ENCODE measurements at regions not wholly inside any gene's neighbourhood (a gene's known extent, or its start where the extent isn't known, plus 50 kb on each side); places are given as distances from the start of the nearest gene placed in this dataset.
"Not testable (repeated sequence)": the region's sequence is repeated elsewhere in the genome, so short reads cannot be mapped to it uniquely, and the experiment has no call there.

GRCh38 chr20:30491016-30491415, 766.4 kb upstream of the DEFB115 start:
- Histone ChIP-seq H3K27ac (ENCODE audit: insufficient read depth, low read length) (no peak overlapping the region), H2BK5ac (ENCODE audit: low read depth, low read length, poor library complexity, severe bottlenecking) (no peak overlapping the region), H3K4me1 (ENCODE audit: control insufficient read depth, insufficient read depth, low read length) (no peaks in the 10 kb centered on the region), H2BK20ac (ENCODE audit: low read depth, low read length) (no peak overlapping the region), H2AK5ac (ENCODE audit: low read depth, low read length) (no peak overlapping the region), H3K4ac (ENCODE audit: low read depth, low read length) (no peak overlapping the region), H3K56ac (ENCODE audit: extremely low read depth, insufficient read depth, low read length) (no peak overlapping the region), H2BK120ac (ENCODE audit: low read depth, low read length) (no peak overlapping the region), H4K5ac (ENCODE audit: low read depth, low read length) (no peak overlapping the region), H3K4me2 (ENCODE audit: low read depth, low read length) (no peak overlapping the region), H3K9me3 (ENCODE audit: control insufficient read depth, insufficient read depth, low read length) (peaks cover 18% of the 10 kb centered on the region; the same call in 1 of the 2 replicates), H3K4me3 (ENCODE audit: insufficient read depth, low read depth, low read length) (no peak overlapping the region), H4K20me1 (ENCODE audit: insufficient read depth, low read length) (no peaks in the 10 kb centered on the region), H3K18ac (ENCODE audit: low read depth, low read length) (no peak overlapping the region), H3K27me3 (ENCODE audit: control insufficient read depth, insufficient read depth, low read length) (no peaks in the 10 kb centered on the region), H4K91ac (ENCODE audit: insufficient read depth, low read depth, low read length) (no peak overlapping the region), H2AK9ac (replicated peaks; ENCODE audit: low read depth, low read length, poor library complexity) (no peak overlapping the region), H3K14ac (replicated peaks; ENCODE audit: low read depth, low read length) (no peak overlapping the region), H3K79me1 (ENCODE audit: low read depth in 1 of 2, low read length in 2 of 2) (no peaks in the 10 kb centered on the region), H2BK15ac (ENCODE audit: low read depth, low read length) (no peak overlapping the region), H3K36me3 (ENCODE audit: control insufficient read depth, insufficient read depth, low read length) (no peaks in the 10 kb centered on the region), H3K9me1 (ENCODE audit: insufficient read depth, low read length) (no peaks in the 10 kb centered on the region), H2AFZ (replicated peaks; ENCODE audit: low read length, poor library complexity) (no peak overlapping the region), H3K23ac (ENCODE audit: low read depth, low read length) (no peak overlapping the region), H3K9ac (ENCODE audit: low read depth, low read length) (no peak overlapping the region), H4K8ac (ENCODE audit: low read depth in 2 of 2, low read length in 2 of 2) (no peak overlapping the region)
- CTCF ChIA-PET: no interaction called here
- in situ Hi-C loops (cut with MboI; ENCODE audit: low sequenced_read_pairs): no loop called here
- intact Hi-C loops (cut with micrococcal nuclease): no loop called here
- dilution Hi-C loops (cut with HindIII; ENCODE audit: low sequenced_read_pairs, unreplicated experiment): no loop called here
- DNase-seq: no peak
- TF ChIP-seq RAD21 (IDR thresholded peaks at IDR 0.05; ENCODE audit: low read length) (no peak), SMC3 (IDR thresholded peaks at IDR 0.05; ENCODE audit: low read depth, low read length) (no peak), NFE2L2 (IDR thresholded peaks at IDR 0.05; ENCODE audit: low read depth, low read length) (no peak)
- no TSS peak for BruUV-seq (replicated peaks)
- ATAC-seq (ENCODE audit: low read depth): no peak
- POLR2A ChIA-PET (ENCODE audit: unreplicated experiment): no interaction called here
- no CpG with 5 or more reads among the region's 15 CpGs for WGBS, 2 experiments (ENCODE audit: extremely low coverage in 2 of 2, insufficient read length in 1 of 2)

GRCh38 chr20:30496656-30497055, 760.8 kb upstream of the DEFB115 start:
- DNase-seq; dilution Hi-C loops (cut with HindIII; ENCODE audit: low sequenced_read_pairs, unreplicated experiment); POLR2A ChIA-PET (ENCODE audit: unreplicated experiment); ATAC-seq (ENCODE audit: low read depth); H2BK20ac ChIP-seq (ENCODE audit: low read depth, low read length); H3K4me2 ChIP-seq (ENCODE audit: low read depth, low read length); H2AFZ ChIP-seq (replicated peaks; ENCODE audit: low read length, poor library complexity); H3K56ac ChIP-seq (ENCODE audit: extremely low read depth, insufficient read depth, low read length); H4K20me1 ChIP-seq (ENCODE audit: insufficient read depth, low read length); H3K4ac ChIP-seq (ENCODE audit: low read depth, low read length); H3K9ac ChIP-seq (ENCODE audit: low read depth, low read length); H2BK120ac ChIP-seq (ENCODE audit: low read depth, low read length); H2BK5ac ChIP-seq (ENCODE audit: low read depth, low read length, poor library complexity, severe bottlenecking); H3K9me3 ChIP-seq (ENCODE audit: control insufficient read depth, insufficient read depth, low read length); H3K4me1 ChIP-seq (ENCODE audit: control insufficient read depth, insufficient read depth, low read length); BruUV-seq (replicated peaks); H4K91ac ChIP-seq (ENCODE audit: insufficient read depth, low read depth, low read length); H2AK9ac ChIP-seq (replicated peaks; ENCODE audit: low read depth, low read length, poor library complexity); H3K18ac ChIP-seq (ENCODE audit: low read depth, low read length); in situ Hi-C loops (cut with MboI; ENCODE audit: low sequenced_read_pairs); H3K27ac ChIP-seq (ENCODE audit: insufficient read depth, low read length); H4K5ac ChIP-seq (ENCODE audit: low read depth, low read length); H3K4me3 ChIP-seq (ENCODE audit: insufficient read depth, low read depth, low read length); H2AK5ac ChIP-seq (ENCODE audit: low read depth, low read length); H3K36me3 ChIP-seq (ENCODE audit: control insufficient read depth, insufficient read depth, low read length); H2BK15ac ChIP-seq (ENCODE audit: low read depth, low read length); CTCF ChIA-PET; H4K8ac ChIP-seq (ENCODE audit: low read depth in 2 of 2, low read length in 2 of 2); H3K79me1 ChIP-seq (ENCODE audit: low read depth in 1 of 2, low read length in 2 of 2); H3K14ac ChIP-seq (replicated peaks; ENCODE audit: low read depth, low read length); H3K27me3 ChIP-seq (ENCODE audit: control insufficient read depth, insufficient read depth, low read length); H3K9me1 ChIP-seq (ENCODE audit: insufficient read depth, low read length); H3K23ac ChIP-seq (ENCODE audit: low read depth, low read length); intact Hi-C loops (cut with micrococcal nuclease): not testable (repeated sequence)
- no CpG with 5 or more reads among the region's 16 CpGs for WGBS, 2 experiments (ENCODE audit: extremely low coverage in 2 of 2, insufficient read length in 1 of 2)
